Stimulated activated naive B cell treated with anti-CD40 and anti-IgM and Interleukin-4, amounts not matched to agents 10 μg/mL and 1 μg/mL and 100 μg/mL, for 72 hours (primary cell): ENCODE measurements at regions not wholly inside any gene's neighbourhood (a gene's known extent, or its start where the extent isn't known, plus 50 kb on each side); places are given as distances from the start of the nearest gene placed in this dataset.

Experiments used
- ATAC-seq, 2 donors: fragments of 150-1000 bp; cut with Tn5 transposase; replicated peaks; 2 replicates each; pipeline ENCODE4 v1.10.0; 2021; ENCODE audit warnings: moderate library complexity in 1 of 2
- DNase-seq: peaks from one replicate; pipeline ENCODE4 v3.0.0; 2021
- H3K27ac Mint-ChIP-seq: one replicate; pipeline ENCODE4 v1.8.0; 2022; ENCODE audit warnings: mild to moderate bottlenecking, mixed read lengths
- H3K27me3 Mint-ChIP-seq, 2 donors: one replicate each; pipeline ENCODE4 v1.8.0; 2022; ENCODE audit warnings: mixed read lengths in 2 of 2
- H3K36me3 Mint-ChIP-seq, 2 donors: one replicate each; pipeline ENCODE4 v1.8.0; 2022; ENCODE audit warnings: mixed read lengths in 2 of 2, mild to moderate bottlenecking in 1 of 2
- H3K4me1 Mint-ChIP-seq, 2 donors: one replicate each; pipeline ENCODE4 v1.8.0; 2022; ENCODE audit warnings: mixed read lengths in 2 of 2, mild to moderate bottlenecking in 1 of 2
- H3K4me3 Mint-ChIP-seq, 2 donors: one replicate each; pipeline ENCODE4 v1.8.0; 2022; ENCODE audit warnings: mild to moderate bottlenecking in 2 of 2, mixed read lengths in 2 of 2, moderate library complexity in 1 of 2
- H3K9me3 Mint-ChIP-seq, 2 donors: one replicate each; pipeline ENCODE4 v1.8.0; 2022; ENCODE audit warnings: mixed read lengths in 2 of 2, mild to moderate bottlenecking in 1 of 2

DNA sequence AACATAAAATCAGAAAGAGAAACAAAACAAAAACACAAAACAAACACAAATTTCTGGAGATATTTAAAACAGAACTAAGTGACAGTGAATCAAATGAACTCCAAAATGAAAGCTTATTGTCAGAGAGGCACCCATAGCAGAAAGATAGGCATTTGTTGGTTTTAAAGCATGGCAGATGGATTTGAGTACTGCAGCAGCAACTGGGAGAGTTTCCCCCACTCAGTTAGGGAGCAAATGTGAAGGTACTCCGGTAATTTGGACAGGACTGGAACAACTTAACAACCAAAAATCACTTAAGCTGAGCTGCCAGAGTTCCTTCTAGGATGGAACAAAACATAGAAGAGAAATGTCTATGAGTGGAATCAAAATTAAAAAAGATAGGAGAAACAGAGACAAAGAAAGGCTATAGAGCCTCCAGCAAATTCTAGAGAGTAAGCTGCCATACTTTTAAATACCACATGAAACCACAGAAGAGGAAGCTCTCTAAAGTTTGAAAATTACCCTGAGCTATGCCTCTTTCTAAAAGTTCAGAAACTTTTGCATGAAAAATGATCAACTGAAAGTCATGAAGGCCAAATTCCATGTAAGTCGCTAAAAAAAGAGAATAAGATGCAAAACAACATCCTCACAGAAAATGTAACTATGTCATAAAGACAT, 1248.3 kb upstream of the USP15 start:
- no peaks in the 10 kb centered on the region for H3K36me3 Mint-ChIP-seq
- H3K27ac Mint-ChIP-seq: no peak overlapping the region
- H3K4me1 Mint-ChIP-seq: peaks cover 0 to 6% of the 10 kb centered on the region in 2 donors
- no peak for DNase-seq
- H3K4me3 Mint-ChIP-seq: no peak overlapping the region
- H3K27me3 Mint-ChIP-seq: no peaks in the 10 kb centered on the region
- ATAC-seq: peak; percentile 42 to 54
- peaks cover 4% of the 10 kb centered on the region in 2 donors for H3K9me3 Mint-ChIP-seq

DNA sequence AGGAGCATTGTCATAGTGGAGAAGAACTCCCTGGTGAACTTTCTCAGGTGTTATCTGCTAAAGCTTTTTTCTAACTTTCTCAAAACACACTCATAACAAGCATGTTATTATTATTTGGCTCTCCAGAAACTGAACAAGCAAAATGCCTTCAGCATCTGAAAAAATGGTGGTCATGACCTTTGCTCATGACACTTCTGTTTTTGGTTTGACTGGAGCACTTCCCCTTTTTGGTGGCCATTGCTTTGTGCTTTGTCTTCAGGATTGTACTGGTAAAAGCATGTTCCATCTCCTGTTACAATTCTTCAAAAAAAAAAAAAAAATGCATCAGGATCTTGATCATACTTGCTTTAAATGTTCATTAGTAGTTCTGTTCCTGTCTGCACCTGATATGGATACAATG, 1241.6 kb upstream of the USP15 start:
- H3K4me1 Mint-ChIP-seq: no peaks in the 10 kb centered on the region
- peaks cover 2 to 8% of the 10 kb centered on the region in 2 donors for H3K9me3 Mint-ChIP-seq
- H3K27ac Mint-ChIP-seq: no peak overlapping the region
- H3K36me3 Mint-ChIP-seq: no peaks in the 10 kb centered on the region
- H3K27me3 Mint-ChIP-seq: no peaks in the 10 kb centered on the region
- DNase-seq: no peak
- no peak overlapping the region for H3K4me3 Mint-ChIP-seq
- peak; percentile 50 to 55 for ATAC-seq

DNA sequence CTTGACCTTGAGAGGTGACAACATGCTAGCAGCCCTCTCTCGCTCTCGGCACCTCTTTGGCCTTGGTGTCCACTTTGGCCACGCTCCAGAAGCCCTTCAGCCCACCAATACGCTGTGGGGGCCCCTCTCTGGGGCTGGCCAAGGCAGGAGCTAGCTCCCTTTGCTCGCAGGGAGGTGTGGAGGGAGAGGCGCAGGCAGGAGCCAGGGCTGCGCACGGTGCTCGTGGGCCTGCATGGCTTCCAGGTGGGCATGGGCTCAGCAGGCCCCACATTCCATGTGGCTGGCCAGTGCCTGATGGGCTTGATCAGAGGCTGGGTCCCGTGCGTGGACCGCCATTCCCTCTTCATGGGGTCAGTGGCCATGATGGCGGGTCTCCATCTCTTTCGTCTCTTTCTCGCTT, 1237.0 kb upstream of the USP15 start:
- no peaks in the 10 kb centered on the region for H3K27me3 Mint-ChIP-seq
- ATAC-seq: no peak
- no peaks in the 10 kb centered on the region for H3K36me3 Mint-ChIP-seq
- H3K4me3 Mint-ChIP-seq: no peak overlapping the region
- peaks cover 8 to 9% of the 10 kb centered on the region in 2 donors for H3K9me3 Mint-ChIP-seq
- H3K4me1 Mint-ChIP-seq: no peaks in the 10 kb centered on the region
- DNase-seq: no peak
- no peak overlapping the region for H3K27ac Mint-ChIP-seq

DNA sequence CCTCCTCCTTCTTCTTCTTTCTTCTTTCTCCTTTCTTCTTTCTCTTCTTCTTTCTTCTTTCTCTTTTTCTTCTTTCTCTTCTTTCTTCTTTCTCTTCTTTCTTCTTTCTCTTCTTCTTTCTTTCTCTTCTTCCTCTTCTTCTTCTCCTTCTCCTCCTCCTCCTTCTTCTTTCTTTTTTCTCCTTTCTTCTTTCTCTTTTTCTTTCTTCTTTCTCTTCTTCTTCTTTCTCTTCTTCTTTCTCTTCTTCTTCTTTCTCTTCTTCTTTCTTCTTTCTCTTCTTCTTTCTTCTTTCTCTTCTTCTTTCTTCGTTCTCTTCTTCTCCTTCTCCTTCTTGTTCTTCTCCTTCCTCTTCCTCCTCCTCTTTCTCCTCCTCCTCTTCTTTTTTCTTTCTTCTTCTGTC, 1230.7 kb upstream of the USP15 start:
- H3K4me1 Mint-ChIP-seq: no peaks in the 10 kb centered on the region
- no peak overlapping the region for H3K27ac Mint-ChIP-seq
- ATAC-seq: no peak
- no peak overlapping the region for H3K4me3 Mint-ChIP-seq
- peaks cover 10 to 14% of the 10 kb centered on the region in 2 donors for H3K9me3 Mint-ChIP-seq
- no peak for DNase-seq
- H3K27me3 Mint-ChIP-seq: no peaks in the 10 kb centered on the region
- H3K36me3 Mint-ChIP-seq: no peaks in the 10 kb centered on the region

DNA sequence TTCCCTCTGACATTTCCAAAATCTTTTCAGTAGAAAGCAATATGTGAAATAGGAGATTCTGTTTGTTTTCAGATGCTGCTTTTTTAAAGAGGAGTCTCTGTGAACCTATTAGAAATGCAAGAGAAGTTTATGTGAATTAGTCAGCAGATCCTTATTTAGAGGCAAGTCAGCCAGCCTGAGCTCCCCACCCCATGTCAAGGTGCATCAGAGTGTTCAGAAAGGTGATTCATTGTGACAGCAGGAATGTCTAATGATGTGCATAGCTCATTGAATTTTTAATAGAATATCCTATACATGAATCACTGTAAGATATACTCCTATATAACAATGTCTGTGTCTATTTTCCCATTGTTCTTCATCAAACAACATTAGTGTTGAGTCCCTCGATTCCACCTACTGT, 1222.4 kb upstream of the USP15 start:
- no peaks in the 10 kb centered on the region for H3K27me3 Mint-ChIP-seq
- H3K9me3 Mint-ChIP-seq: peaks cover 0 to 5% of the 10 kb centered on the region in 2 donors
- H3K36me3 Mint-ChIP-seq: no peaks in the 10 kb centered on the region
- ATAC-seq: no peak
- no peak for DNase-seq
- no peaks in the 10 kb centered on the region for H3K4me1 Mint-ChIP-seq
- no peak overlapping the region for H3K27ac Mint-ChIP-seq
- no peak overlapping the region for H3K4me3 Mint-ChIP-seq

DNA sequence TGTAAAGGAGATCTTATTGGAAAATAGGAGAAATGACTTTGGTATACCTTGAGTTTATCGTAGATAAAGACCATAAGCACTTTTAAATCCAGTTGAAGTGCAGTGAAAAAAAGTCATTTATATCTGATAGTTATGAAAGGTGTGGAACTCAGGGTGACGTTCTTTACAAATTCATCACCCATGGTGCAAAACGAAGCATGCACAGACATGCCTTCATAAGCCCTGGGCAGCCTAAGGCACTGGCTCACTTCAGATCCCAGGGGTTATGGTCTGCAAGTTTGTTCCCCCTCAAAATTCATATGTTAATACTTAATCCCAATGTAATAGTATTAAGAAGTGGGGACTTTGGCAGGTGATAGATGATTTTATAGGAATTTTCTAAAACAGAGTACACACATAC, 1216.4 kb upstream of the USP15 start:
- no peak for DNase-seq
- H3K4me1 Mint-ChIP-seq: no peaks in the 10 kb centered on the region
- peaks cover 0 to 6% of the 10 kb centered on the region in 2 donors for H3K9me3 Mint-ChIP-seq
- ATAC-seq: no peak
- no peaks in the 10 kb centered on the region for H3K36me3 Mint-ChIP-seq
- no peak overlapping the region for H3K27ac Mint-ChIP-seq
- H3K4me3 Mint-ChIP-seq: no peak overlapping the region
- H3K27me3 Mint-ChIP-seq: no peaks in the 10 kb centered on the region

DNA sequence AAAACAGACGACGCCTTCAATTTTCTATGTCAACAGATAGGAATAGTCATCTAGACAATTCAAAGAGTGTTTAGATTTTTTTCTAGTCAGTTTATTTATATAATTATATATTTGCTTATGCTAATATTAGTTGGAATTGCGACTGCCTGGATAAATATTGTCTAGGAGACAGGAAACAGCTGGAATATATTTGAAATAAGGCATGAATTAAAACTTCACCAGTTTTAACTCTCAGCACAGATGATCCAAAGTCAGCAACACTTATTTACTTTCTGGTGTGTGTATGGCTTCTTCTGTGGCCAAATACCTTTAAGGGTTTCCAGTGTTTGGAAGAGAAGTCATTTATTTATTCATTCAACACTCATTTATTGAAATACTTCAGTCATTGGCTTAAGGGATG, 1215.4 kb upstream of the USP15 start:
- no peak for DNase-seq
- Mint-ChIP-seq H3K4me3 (no peak overlapping the region), H3K27me3 (no peaks in the 10 kb centered on the region), H3K4me1 (no peaks in the 10 kb centered on the region), H3K9me3 (peaks cover 0 to 6% of the 10 kb centered on the region in 2 donors), H3K36me3 (no peaks in the 10 kb centered on the region), H3K27ac (no peak overlapping the region)
- no peak for ATAC-seq

DNA sequence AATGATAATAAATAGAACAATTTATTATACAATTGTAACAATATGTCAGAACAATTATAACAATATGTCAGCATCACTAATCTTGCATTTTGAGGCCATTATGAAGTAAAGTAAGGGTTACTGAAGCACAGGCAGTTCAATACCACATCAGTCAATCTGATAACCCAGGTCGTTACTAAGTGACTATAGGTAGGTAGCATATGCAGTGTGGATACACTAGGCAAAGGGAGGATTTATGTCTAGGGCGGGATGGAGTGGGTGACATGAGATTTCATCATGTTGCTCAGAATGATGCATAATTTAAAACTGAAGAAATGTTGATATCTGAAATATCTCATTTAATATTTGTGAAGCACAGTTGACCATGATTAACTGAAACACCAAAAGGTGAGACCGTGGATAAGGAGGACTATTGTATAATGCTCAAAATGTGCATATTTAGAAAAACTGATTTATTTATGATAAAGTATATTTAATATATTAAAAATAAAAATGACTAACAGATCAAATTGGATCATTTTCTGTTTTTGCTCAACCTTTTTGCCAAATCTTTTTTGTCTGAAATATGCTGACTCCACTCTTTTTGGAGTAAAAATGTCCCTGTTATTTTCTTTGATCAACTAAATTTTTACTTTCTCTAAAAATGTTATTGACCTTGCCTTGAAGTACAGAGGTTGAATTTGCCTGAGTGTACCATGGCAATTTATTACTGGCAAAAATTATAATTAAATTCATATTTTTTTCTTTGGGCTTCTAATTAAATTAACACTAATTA, 1189.4 kb upstream of the USP15 start:
- H3K36me3 Mint-ChIP-seq: no peaks in the 10 kb centered on the region
- H3K4me3 Mint-ChIP-seq: no peak overlapping the region
- H3K4me1 Mint-ChIP-seq: no peaks in the 10 kb centered on the region
- ATAC-seq (no peak), DNase-seq (no peak)
- no peak overlapping the region for H3K27ac Mint-ChIP-seq
- no peaks in the 10 kb centered on the region for H3K27me3 Mint-ChIP-seq
- H3K9me3 Mint-ChIP-seq: peaks cover 0 to 3% of the 10 kb centered on the region in 2 donors

DNA sequence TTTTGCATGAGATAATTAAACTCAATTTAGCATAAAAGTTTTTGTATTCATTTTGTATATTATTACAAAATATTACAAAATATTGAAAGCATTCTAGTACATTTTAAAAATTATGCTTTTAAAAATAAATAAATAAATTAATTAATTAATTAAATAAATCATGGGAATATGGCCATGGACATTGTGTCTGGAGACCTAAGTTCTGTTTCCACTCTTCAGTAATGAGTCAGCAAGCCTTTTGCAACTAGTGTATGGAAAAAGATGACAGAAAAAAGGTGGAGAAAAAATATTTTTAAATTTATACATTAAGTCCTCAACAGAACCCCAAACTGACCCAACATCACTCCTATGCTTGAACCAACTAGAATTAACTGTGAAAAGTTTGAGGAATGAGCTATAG, 1187.5 kb upstream of the USP15 start:
- H3K9me3 Mint-ChIP-seq: peaks cover 0 to 4% of the 10 kb centered on the region in 2 donors
- H3K4me3 Mint-ChIP-seq: no peak overlapping the region
- H3K36me3 Mint-ChIP-seq: no peaks in the 10 kb centered on the region
- DNase-seq (no peak), ATAC-seq (no peak)
- H3K27ac Mint-ChIP-seq: no peak overlapping the region
- H3K27me3 Mint-ChIP-seq: no peaks in the 10 kb centered on the region
- no peaks in the 10 kb centered on the region for H3K4me1 Mint-ChIP-seq

DNA sequence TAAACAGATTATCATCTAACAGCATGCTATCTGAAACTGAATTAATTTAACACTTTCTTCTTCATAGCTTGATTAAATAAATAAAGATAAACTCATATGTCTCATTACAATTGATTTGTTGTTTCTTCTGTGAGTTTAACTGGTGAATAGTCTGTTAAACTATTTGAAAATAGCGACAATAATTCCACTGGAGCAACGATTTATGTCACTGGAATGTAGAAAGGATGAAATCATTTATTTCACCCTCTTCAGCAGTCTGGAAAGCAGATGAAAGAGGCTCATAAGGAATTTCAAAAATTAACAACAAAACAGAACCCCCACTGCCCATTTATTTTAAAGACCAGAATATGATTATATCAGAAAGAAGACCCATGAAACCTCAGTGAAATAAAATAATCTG, 1165.1 kb upstream of the USP15 start:
- H3K36me3 Mint-ChIP-seq: no peaks in the 10 kb centered on the region
- no peaks in the 10 kb centered on the region for H3K4me1 Mint-ChIP-seq
- H3K4me3 Mint-ChIP-seq: no peak overlapping the region
- no peaks in the 10 kb centered on the region for H3K27me3 Mint-ChIP-seq
- no peak overlapping the region for H3K27ac Mint-ChIP-seq
- DNase-seq (no peak), ATAC-seq (no peak)
- H3K9me3 Mint-ChIP-seq: peaks cover 0 to 6% of the 10 kb centered on the region in 2 donors

DNA sequence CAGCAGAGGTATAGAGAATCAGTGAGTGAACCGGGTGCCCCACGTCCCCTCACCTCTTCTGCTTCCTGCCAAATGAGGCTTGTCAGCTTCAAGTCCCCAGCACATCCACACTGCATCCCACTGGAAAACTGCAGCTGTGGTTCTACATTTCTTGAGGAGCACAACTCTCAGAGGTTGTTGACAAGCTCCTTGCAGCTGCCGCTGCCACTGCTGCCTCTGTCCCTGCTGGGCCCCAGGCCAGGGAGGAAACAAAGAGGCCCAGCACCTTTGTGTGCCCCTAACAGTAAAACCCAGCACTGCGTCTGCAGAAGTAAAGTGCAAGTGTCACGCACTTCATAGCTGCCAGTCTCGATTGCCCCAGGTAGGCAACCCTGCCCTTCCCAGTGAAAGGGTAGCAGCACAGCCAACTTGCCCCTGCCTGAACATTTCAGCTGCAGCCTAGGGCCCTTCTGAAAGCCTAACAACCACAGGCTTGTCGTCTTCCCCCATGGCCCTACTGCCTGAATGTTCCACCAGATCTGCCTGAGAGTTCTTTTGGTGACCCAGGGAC, 1162.1 kb upstream of the USP15 start:
- no peak for DNase-seq
- Mint-ChIP-seq H3K27ac (no peak overlapping the region), H3K27me3 (no peaks in the 10 kb centered on the region), H3K9me3 (peaks cover 0 to 7% of the 10 kb centered on the region in 2 donors), H3K4me3 (no peak overlapping the region), H3K4me1 (no peaks in the 10 kb centered on the region), H3K36me3 (no peaks in the 10 kb centered on the region)
- ATAC-seq: peak in 1 of 2 donors; percentile 10

DNA sequence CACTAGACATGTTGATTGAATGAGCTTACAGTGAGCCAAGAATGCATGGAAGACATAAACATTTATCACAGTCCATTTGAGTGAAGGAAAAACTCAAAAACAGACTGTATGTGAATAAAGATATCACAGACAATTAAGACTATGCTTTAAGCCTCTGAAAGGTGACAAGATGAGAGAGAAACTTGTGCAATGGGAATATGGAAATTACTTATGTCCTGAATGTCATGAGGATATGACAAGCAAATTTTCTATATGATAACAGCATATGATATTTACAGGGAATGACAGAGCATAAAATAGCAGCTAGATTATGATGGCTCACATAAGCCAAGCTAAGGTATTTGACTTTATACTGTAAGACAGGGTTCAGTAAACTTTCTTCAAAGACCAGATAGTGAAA, 1153.1 kb upstream of the USP15 start:
- ATAC-seq: no peak
- Mint-ChIP-seq H3K4me3 (no peak overlapping the region), H3K4me1 (no peaks in the 10 kb centered on the region), H3K27ac (no peak overlapping the region), H3K9me3 (peaks cover 0 to 2% of the 10 kb centered on the region in 2 donors), H3K27me3 (no peaks in the 10 kb centered on the region), H3K36me3 (no peaks in the 10 kb centered on the region)
- DNase-seq: no peak

DNA sequence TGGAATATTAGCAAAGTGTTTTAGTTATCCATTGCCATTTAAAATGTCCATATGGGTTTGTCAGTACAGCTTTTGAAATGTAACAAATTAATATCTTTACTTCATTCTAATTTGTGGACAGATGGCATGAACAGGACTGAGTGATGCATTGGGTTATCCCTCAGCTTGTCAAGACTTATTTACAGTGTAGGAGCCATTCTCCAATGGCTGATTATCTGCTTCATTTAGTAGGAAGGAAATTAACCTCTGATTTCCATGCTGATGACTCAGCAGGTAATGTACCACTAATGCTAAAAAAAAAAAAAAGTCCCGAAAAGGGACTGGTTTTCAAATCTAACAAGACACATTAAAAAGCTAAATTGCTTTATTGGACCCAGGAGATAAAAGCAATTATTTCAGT, 1149.0 kb upstream of the USP15 start:
- ATAC-seq (no peak), DNase-seq (no peak)
- H3K36me3 Mint-ChIP-seq: no peaks in the 10 kb centered on the region
- H3K27me3 Mint-ChIP-seq: no peaks in the 10 kb centered on the region
- no peaks in the 10 kb centered on the region for H3K4me1 Mint-ChIP-seq
- no peak overlapping the region for H3K4me3 Mint-ChIP-seq
- peaks cover 9 to 11% of the 10 kb centered on the region in 2 donors for H3K9me3 Mint-ChIP-seq
- H3K27ac Mint-ChIP-seq: no peak overlapping the region

DNA sequence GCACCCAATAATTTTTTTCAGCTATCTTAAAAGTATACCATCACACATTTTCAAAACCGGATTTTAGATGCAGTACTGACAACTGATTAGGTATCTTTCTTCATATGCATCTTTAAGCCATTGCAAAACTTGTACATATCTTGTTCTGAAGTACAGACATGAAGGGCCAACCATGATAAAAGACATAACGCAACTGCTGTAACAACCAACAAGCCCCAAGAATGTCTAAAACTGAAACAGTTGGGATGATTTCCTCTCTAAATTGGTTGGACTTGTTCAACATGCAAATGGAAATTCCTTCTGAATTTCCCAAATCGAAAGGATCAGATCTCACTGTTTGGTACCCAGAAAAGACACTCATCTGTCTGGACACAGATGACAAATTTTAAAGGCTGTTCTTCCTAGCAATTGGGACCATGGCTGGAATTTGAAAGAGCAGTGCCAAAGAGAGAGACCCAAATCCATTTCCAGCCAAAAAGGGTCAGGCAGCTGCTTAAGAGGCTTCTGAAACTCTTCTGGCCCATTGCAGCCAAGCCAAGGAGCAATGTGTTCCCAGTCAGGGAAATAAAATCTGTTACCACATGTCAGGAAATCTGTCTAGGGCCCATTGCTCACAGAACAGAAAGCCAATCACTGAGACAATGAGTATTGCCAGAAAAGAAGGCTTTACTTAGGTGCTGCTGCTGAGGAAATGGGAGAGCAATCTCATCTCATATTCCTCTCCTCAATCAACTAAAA, 1122.4 kb upstream of the USP15 start:
- H3K36me3 Mint-ChIP-seq: no peaks in the 10 kb centered on the region
- no peak overlapping the region for H3K4me3 Mint-ChIP-seq
- peaks cover 0 to 10% of the 10 kb centered on the region in 2 donors for H3K9me3 Mint-ChIP-seq
- H3K27ac Mint-ChIP-seq: no peak overlapping the region
- no peak for DNase-seq
- no peaks in the 10 kb centered on the region for H3K4me1 Mint-ChIP-seq
- no peak for ATAC-seq
- H3K27me3 Mint-ChIP-seq: no peaks in the 10 kb centered on the region
